HEK293 (cell line): ENCODE measurements at regions not wholly inside any gene's neighbourhood (a gene's known extent, or its start where the extent isn't known, plus 50 kb on each side); places are given as distances from the start of the nearest gene placed in this dataset.
A peak's percentile ranks its signal among the peaks of the same experiment; 100 is the strongest.

ENCODE experiments used
- CTCF ChIA-PET: fragments of 350-600 bp; formaldehyde crosslinking; extraction: SDS; loops from one replicate; lab custom pipeline; 2021; ENCODE audit warnings: antibody characterized with exemption; lab: Yijun Ruan, JAX
- POLR2A ChIA-PET: fragments of 300-600 bp; formaldehyde crosslinking; extraction: SDS; loops from one replicate; lab custom pipeline; 2020; ENCODE audit warnings: antibody characterized with exemption, inconsistent platforms; lab: Yijun Ruan, JAX
- H3K27ac ChIP-seq: fragments of 200-500 bp; sonication (Bioruptor generic); 2 replicates; pipeline ENCODE4 v1.5.1; 2014; ENCODE audit warnings: low read depth, low read length, control low read depth, inconsistent platforms; ENCODE audit errors: extremely low read depth
- H3K36me3 ChIP-seq, 2 experiments: fragments of 200-500 bp in 1 of 2; sonication (Bioruptor generic) in 1 of 2; 1 replicate in 1 of 2; 2 replicates in 1 of 2; pipeline ENCODE4 v1.5.1; 2014 to 2017; ENCODE audit warnings: inconsistent platforms in 2 of 2, low read length in 2 of 2; ENCODE audit not compliant: control insufficient read depth in 2 of 2, insufficient read depth in 1 of 2
- H3K4me1 ChIP-seq: fragments of 200-500 bp; sonication (Bioruptor generic); 2 replicates; pipeline ENCODE4 v1.5.1; 2014; ENCODE audit warnings: mild to moderate bottlenecking, low read length, inconsistent platforms; ENCODE audit not compliant: control insufficient read depth, insufficient read depth
- H3K4me3 ChIP-seq: 2 replicates; pipeline ENCODE4 v1.5.1; 2011; ENCODE audit warnings: low read depth, mild to moderate bottlenecking, control low read depth, low read length, moderate library complexity
- H3K9me3 ChIP-seq: fragments of 200-500 bp; sonication (Bioruptor generic); 2 replicates; pipeline ENCODE4 v1.5.1; 2014; ENCODE audit warnings: low read depth, low read length, inconsistent platforms; ENCODE audit not compliant: control insufficient read depth, insufficient read depth
- KLF16 ChIP-seq: fragments of 450-650 bp; formaldehyde crosslinking; IDR thresholded peaks from 2 replicates; pipeline ENCODE4 v1.5.1; 2017; ENCODE audit warnings: missing biosample characterization, missing genetic modification characterization
- MEIS1 ChIP-seq: sonication (generic); formaldehyde crosslinking; IDR thresholded peaks from 2 replicates; pipeline ENCODE4 v1.8.1; 2022; ENCODE audit warnings: missing genetic modification reagents, mild to moderate bottlenecking, borderline replicate concordance
- REPIN1 ChIP-seq: fragments of 450-650 bp; formaldehyde crosslinking; IDR thresholded peaks from 2 replicates; pipeline ENCODE4 v1.5.1; 2017; ENCODE audit warnings: missing biosample characterization, missing genetic modification characterization, low read depth
- SALL2 ChIP-seq: fragments of 450-650 bp; formaldehyde crosslinking; IDR thresholded peaks from 2 replicates; pipeline ENCODE4 v1.5.0; 2017; ENCODE audit warnings: missing biosample characterization, mild to moderate bottlenecking, missing genetic modification characterization, borderline replicate concordance
- TRIM28 ChIP-seq: IDR thresholded peaks from 2 replicates; pipeline ENCODE4 v1.6.1; 2011; ENCODE audit warnings: low read length, control low read depth, borderline replicate concordance
- ZIC2 ChIP-seq: fragments of 450-650 bp; formaldehyde crosslinking; IDR thresholded peaks from 2 replicates; pipeline ENCODE4 v1.5.1; 2016; ENCODE audit warnings: missing biosample characterization, missing genetic modification characterization
- ZNF19 ChIP-seq: fragments of 450-650 bp; formaldehyde crosslinking; IDR thresholded peaks from 2 replicates; pipeline ENCODE4; 2016; ENCODE audit warnings: missing biosample characterization, missing genetic modification characterization, low read depth
- ZNF202 ChIP-seq: fragments of 450-650 bp; formaldehyde crosslinking; IDR thresholded peaks from 2 replicates; pipeline ENCODE4 v1.5.1; 2016; ENCODE audit warnings: missing biosample characterization, missing genetic modification characterization, borderline replicate concordance
- ZNF23 ChIP-seq: fragments of 450-650 bp; formaldehyde crosslinking; IDR thresholded peaks from 2 replicates; pipeline ENCODE4 v1.5.1; 2016; ENCODE audit warnings: missing biosample characterization, missing genetic modification characterization, borderline replicate concordance
- ZNF366 ChIP-seq: fragments of 450-650 bp; formaldehyde crosslinking; conservative IDR thresholded peaks from 2 replicates; pipeline ENCODE4 v1.5.1; 2016; ENCODE audit warnings: missing biosample characterization, missing genetic modification characterization
- ZNF510 ChIP-seq: fragments of 450-650 bp; formaldehyde crosslinking; IDR thresholded peaks from 2 replicates; pipeline ENCODE4 v1.5.1; 2018; ENCODE audit warnings: mild to moderate bottlenecking, missing genetic modification characterization, missing biosample characterization; ENCODE audit not compliant: insufficient replicate concordance
- ZNF514 ChIP-seq: fragments of 450-650 bp; formaldehyde crosslinking; IDR thresholded peaks from 2 replicates; pipeline ENCODE4 v1.5.1; 2016; ENCODE audit warnings: missing biosample characterization, missing genetic modification characterization
- ZSCAN5A ChIP-seq: fragments of 450-650 bp; formaldehyde crosslinking; IDR thresholded peaks from 2 replicates; pipeline ENCODE4 v1.5.1; 2016; ENCODE audit warnings: missing biosample characterization, missing genetic modification characterization
- TF ChIP-seq, protein P1 (sequence below): fragments of 450-650 bp; formaldehyde crosslinking; IDR thresholded peaks from 2 replicates; pipeline ENCODE4 v1.5.1; 2017; ENCODE audit warnings: missing biosample characterization, missing genetic modification characterization

- no peak overlapping the region for H3K27ac ChIP-seq
- H3K9me3 ChIP-seq = no peaks in the 10 kb centered on the region
- ChIA-PET CTCF (no interaction called here), POLR2A (no interaction called here)
- no peaks in the 10 kb centered on the region for H3K36me3 ChIP-seq
- TF ChIP-seq ZNF514 (tag by site-specific recombination) = no peak
- TF ChIP-seq TRIM28 = no peak
- TF ChIP-seq, protein P1, sequence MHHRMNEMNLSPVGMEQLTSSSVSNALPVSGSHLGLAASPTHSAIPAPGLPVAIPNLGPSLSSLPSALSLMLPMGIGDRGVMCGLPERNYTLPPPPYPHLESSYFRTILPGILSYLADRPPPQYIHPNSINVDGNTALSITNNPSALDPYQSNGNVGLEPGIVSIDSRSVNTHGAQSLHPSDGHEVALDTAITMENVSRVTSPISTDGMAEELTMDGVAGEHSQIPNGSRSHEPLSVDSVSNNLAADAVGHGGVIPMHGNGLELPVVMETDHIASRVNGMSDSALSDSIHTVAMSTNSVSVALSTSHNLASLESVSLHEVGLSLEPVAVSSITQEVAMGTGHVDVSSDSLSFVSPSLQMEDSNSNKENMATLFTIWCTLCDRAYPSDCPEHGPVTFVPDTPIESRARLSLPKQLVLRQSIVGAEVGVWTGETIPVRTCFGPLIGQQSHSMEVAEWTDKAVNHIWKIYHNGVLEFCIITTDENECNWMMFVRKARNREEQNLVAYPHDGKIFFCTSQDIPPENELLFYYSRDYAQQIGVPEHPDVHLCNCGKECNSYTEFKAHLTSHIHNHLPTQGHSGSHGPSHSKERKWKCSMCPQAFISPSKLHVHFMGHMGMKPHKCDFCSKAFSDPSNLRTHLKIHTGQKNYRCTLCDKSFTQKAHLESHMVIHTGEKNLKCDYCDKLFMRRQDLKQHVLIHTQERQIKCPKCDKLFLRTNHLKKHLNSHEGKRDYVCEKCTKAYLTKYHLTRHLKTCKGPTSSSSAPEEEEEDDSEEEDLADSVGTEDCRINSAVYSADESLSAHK = peak; percentile 91
- peaks cover 3% of the 10 kb centered on the region; the same call in 1 of the 2 replicates for H3K4me1 ChIP-seq
- H3K4me3 ChIP-seq = no peak overlapping the region
These were observed 239.2 kb upstream of the FZD8 start for GRCh38 chr10:35881320-35881719.

- TF ChIP-seq ZNF19 (tag by site-specific recombination) (no peak), KLF16 (tag by site-specific recombination) (no peak), ZNF510 (no peak), REPIN1 (tag by site-specific recombination) (no peak), ZNF202 (tag by site-specific recombination) (no peak)
- Histone ChIP-seq H3K27ac (no peak overlapping the region), H3K4me3 (no peak overlapping the region), H3K9me3 (no peaks in the 10 kb centered on the region; the same call in 1 of the 2 replicates), H3K36me3 (no peaks in the 10 kb centered on the region), H3K4me1 (no peaks in the 10 kb centered on the region)
- POLR2A ChIA-PET = no interaction called here
- CTCF ChIA-PET = no interaction called here
These were observed 234.2 kb upstream of the FZD8 start for GRCh38 chr10:35876248-35876647.

DNA sequence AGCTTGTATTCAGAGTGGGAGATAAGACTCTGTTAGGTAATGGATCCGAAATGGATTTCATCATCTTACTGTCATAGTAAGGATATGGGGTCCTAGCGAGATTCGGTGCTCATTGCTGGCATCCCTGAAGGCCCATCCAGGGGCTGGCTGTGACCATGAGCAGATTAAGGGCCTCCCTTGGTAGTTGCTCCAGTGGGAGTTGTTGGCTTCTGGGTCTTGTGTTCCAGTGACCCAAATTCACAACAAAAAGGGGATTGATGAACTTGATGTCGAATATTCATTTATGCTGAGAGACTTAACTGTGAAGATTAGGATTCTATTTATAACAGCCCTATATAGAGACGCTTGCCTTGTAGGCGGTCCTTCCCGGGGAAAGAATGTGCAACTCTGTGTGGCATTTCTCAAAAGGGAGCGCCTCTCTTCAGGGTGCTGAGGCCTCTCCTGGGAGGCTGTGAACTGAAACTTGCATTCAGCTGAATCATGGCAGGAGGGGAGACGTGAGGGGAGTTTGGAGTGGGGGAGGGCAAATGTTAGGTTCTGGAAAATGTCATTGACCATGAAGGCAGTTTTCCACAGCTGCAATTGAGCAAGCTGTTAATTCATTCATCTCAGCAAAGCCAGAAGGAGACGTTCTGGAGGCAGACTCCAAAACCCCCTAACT is 233.1 kb upstream of the FZD8 start:
- ChIA-PET POLR2A (no interaction called here), CTCF (no interaction called here)
- Histone ChIP-seq H3K9me3 (no peaks in the 10 kb centered on the region; the same call in 1 of the 2 replicates), H3K27ac (no peak overlapping the region), H3K36me3 (no peaks in the 10 kb centered on the region), H3K4me1 (no peaks in the 10 kb centered on the region), H3K4me3 (no peak overlapping the region)
- no peak for TF ChIP-seq MEIS1 (CRISPR knock-in tag)
- no peak for TF ChIP-seq ZNF23 (tag by site-specific recombination)
- peak; percentile 36; the same call in 1 of the 2 replicates for TF ChIP-seq ZIC2
- TF ChIP-seq SALL2 (tag by site-specific recombination) = no peak
- TF ChIP-seq, protein P1 = no peak
- no peak for TF ChIP-seq ZNF366 (tag by site-specific recombination)
- no peak for TF ChIP-seq ZSCAN5A
